H1 (cell line): ENCODE measurements at regions not wholly inside any gene's neighbourhood (a gene's known extent, or its start where the extent isn't known, plus 50 kb on each side); places are given as distances from the start of the nearest gene placed in this dataset.

ENCODE experiments used
- CTCF ChIA-PET: fragments of 300-600 bp; sonication (Branson Sonifier 250); formaldehyde crosslinking; loops from one replicate; lab custom pipeline; 2021; ENCODE audit not compliant: partially characterized antibody; lab: Charles Lee
- POLR2A ChIA-PET: fragments of 300-600 bp; sonication (Branson Sonifier 250); formaldehyde crosslinking; loops from one replicate; lab custom pipeline; 2021; ENCODE audit warnings: inconsistent platforms; ENCODE audit not compliant: partially characterized antibody; lab: Charles Lee
- DNase-seq, 2 experiments: peaks; one replicate each; pipeline versions ENCODE4 v3.0.0 to v3.0.0-alpha.2; 2010 to 2022; ENCODE audit warnings: low spot score in 2 of 2, low read depth in 1 of 2, mixed read lengths in 1 of 2
- FAIRE-seq: peaks from 2 replicates; lab custom pipeline; 2011; peaks lifted over from hg19 to GRCh38; lab: Jason Lieb, UNC
- H2AFZ ChIP-seq: 2 replicates; pipeline ENCODE4 v1.8.1; 2012; ENCODE audit warnings: low read length, inconsistent platforms
- H2AK5ac ChIP-seq: 2 replicates; pipeline ENCODE4 v1.6.1; 2013; ENCODE audit warnings: low read depth, low read length
- H2BK120ac ChIP-seq: replicated peaks from 2 replicates; pipeline ENCODE3; 2013; ENCODE audit warnings: low read depth, low read length, inconsistent platforms
- H2BK12ac ChIP-seq: 2 replicates; pipeline ENCODE4 v1.6.1; 2013; ENCODE audit warnings: low read depth, low read length
- H2BK15ac ChIP-seq: 2 replicates; pipeline ENCODE4 v1.6.1; 2013; ENCODE audit warnings: low read length
- H2BK20ac ChIP-seq: 2 replicates; pipeline ENCODE4 v1.6.1; 2013; ENCODE audit warnings: low read length
- H2BK5ac ChIP-seq: 2 replicates; pipeline ENCODE4 v1.6.1; 2013; ENCODE audit warnings: low read depth, low read length
- H3K14ac ChIP-seq: 2 replicates; pipeline ENCODE4 v1.6.1; 2013; ENCODE audit warnings: inconsistent platforms; ENCODE audit not compliant: insufficient read length
- H3K18ac ChIP-seq: 2 replicates; pipeline ENCODE4 v1.6.1; 2013; ENCODE audit warnings: low read length; ENCODE audit errors: extremely low read depth
- H3K23ac ChIP-seq: 2 replicates; pipeline ENCODE4 v1.6.1; 2013; ENCODE audit warnings: inconsistent platforms; ENCODE audit not compliant: insufficient read length
- H3K23me2 ChIP-seq: 2 replicates; pipeline ENCODE4 v1.6.1; 2013; ENCODE audit warnings: low read depth, low read length
- H3K27ac ChIP-seq: 2 replicates; pipeline ENCODE4 v1.6.1; 2011; ENCODE audit warnings: low read depth, low read length, inconsistent platforms
- H3K27me3 ChIP-seq, 4 experiments: replicated peaks in 1 of 4; 1 replicate in 1 of 4; 2 replicates in 3 of 4; pipeline versions ENCODE4 v1.6.1 to v1.8.1; 2011 to 2013; ENCODE audit warnings: low read length in 3 of 4, mild to moderate bottlenecking in 3 of 4, inconsistent platforms in 2 of 4, mixed read lengths in 2 of 4, moderate library complexity in 1 of 4; ENCODE audit not compliant: control insufficient read depth in 3 of 4, insufficient read depth in 3 of 4; ENCODE audit errors: extremely low read depth in 1 of 4
- H3K36me3 ChIP-seq, 4 experiments: 2 replicates each; pipeline versions ENCODE4 v1.6.1 to v1.8.1; 2011 to 2013; ENCODE audit warnings: mild to moderate bottlenecking in 4 of 4, low read length in 3 of 4, moderate library complexity in 2 of 4, control low read depth in 1 of 4, inconsistent platforms in 1 of 4; ENCODE audit not compliant: insufficient read depth in 4 of 4, control insufficient read depth in 2 of 4
- H3K4ac ChIP-seq: replicated peaks from 2 replicates; pipeline ENCODE3; 2013; ENCODE audit warnings: low read length, low read depth, mixed read lengths, inconsistent platforms; ENCODE audit not compliant: insufficient read length
- H3K4me1 ChIP-seq, 4 experiments: replicated peaks in 1 of 4; 1 replicate in 1 of 4; 2 replicates in 3 of 4; pipeline versions ENCODE4 v1.6.1 to v1.8.1; 2011 to 2013; ENCODE audit warnings: low read length in 3 of 4, inconsistent platforms in 2 of 4, mixed read lengths in 1 of 4; ENCODE audit not compliant: insufficient read depth in 4 of 4, control insufficient read depth in 3 of 4
- H3K4me2 ChIP-seq, 2 experiments: 2 replicates each; pipeline versions ENCODE4 v1.6.1 to v1.8.1; 2011 to 2013; ENCODE audit warnings: low read depth in 2 of 2, low read length in 2 of 2, control low read depth in 1 of 2, inconsistent platforms in 1 of 2, mild to moderate bottlenecking in 1 of 2; ENCODE audit not compliant: insufficient read depth in 1 of 2
- H3K4me3 ChIP-seq, 4 experiments: fragments of 200-600, 300-600 bp in 1 of 4; sonication (generic), shearing (Covaris generic), sonication (Bioruptor Twin) in 1 of 4; 2 replicates each; pipeline versions ENCODE4 v1.5.1 to v1.8.1; 2011 to 2016; ENCODE audit warnings: low read length in 4 of 4, low read depth in 3 of 4, control low read depth in 2 of 4, inconsistent platforms in 2 of 4, mild to moderate bottlenecking in 2 of 4, mixed read lengths in 1 of 4, moderate library complexity in 1 of 4; ENCODE audit not compliant: insufficient read depth in 2 of 4; ENCODE audit errors: extremely low read depth in 1 of 4
- H3K56ac ChIP-seq: replicated peaks from 2 replicates; pipeline ENCODE3; 2013; ENCODE audit warnings: low read depth, mild to moderate bottlenecking, mixed read lengths, low read length, inconsistent platforms; ENCODE audit not compliant: insufficient read length
- H3K79me1 ChIP-seq: 2 replicates; pipeline ENCODE4 v1.6.1; 2013; ENCODE audit warnings: low read depth, low read length, control low read depth
- H3K79me2 ChIP-seq, 2 experiments: 2 replicates each; pipeline versions ENCODE4 v1.6.1 to v1.8.1; 2012 to 2013; ENCODE audit warnings: low read length in 2 of 2, mild to moderate bottlenecking in 2 of 2, inconsistent platforms in 1 of 2; ENCODE audit not compliant: insufficient read depth in 2 of 2, control insufficient read depth in 1 of 2
- H3K9ac ChIP-seq, 4 experiments: replicated peaks in 1 of 4; 1 replicate in 1 of 4; 2 replicates in 3 of 4; pipeline versions ENCODE4 v1.6.1 to v1.8.1; 2011 to 2013; ENCODE audit warnings: low read depth in 3 of 4, low read length in 3 of 4, control low read depth in 2 of 4, mild to moderate bottlenecking in 2 of 4, moderate library complexity in 2 of 4, inconsistent platforms in 1 of 4; ENCODE audit errors: extremely low read depth in 1 of 4
- H3K9me3 ChIP-seq, 2 experiments: 2 replicates each; pipeline versions ENCODE4 v1.6.1 to v1.8.1; 2012 to 2013; ENCODE audit warnings: mild to moderate bottlenecking in 2 of 2, moderate library complexity in 2 of 2, control low read depth in 1 of 2, inconsistent platforms in 1 of 2, low read depth in 1 of 2, low read length in 1 of 2, mixed read lengths in 1 of 2; ENCODE audit not compliant: insufficient read depth in 2 of 2
- H4K20me1 ChIP-seq, 2 experiments: replicated peaks in 1 of 2; 2 replicates each; pipeline versions ENCODE3 to v1.8.1; 2011 to 2013; ENCODE audit warnings: inconsistent platforms in 2 of 2, low read length in 2 of 2, mild to moderate bottlenecking in 1 of 2; ENCODE audit not compliant: insufficient read depth in 2 of 2, control insufficient read depth in 1 of 2
- H4K5ac ChIP-seq: 2 replicates; pipeline ENCODE4 v1.6.1; 2013; ENCODE audit warnings: low read length, low read depth, mixed read lengths, inconsistent platforms; ENCODE audit not compliant: insufficient read length
- H4K8ac ChIP-seq: 2 replicates; pipeline ENCODE4 v1.8.0; 2013; ENCODE audit warnings: mild to moderate bottlenecking, moderate library complexity, low read length, inconsistent platforms; ENCODE audit not compliant: insufficient read depth; ENCODE audit errors: extremely low read depth
- H4K91ac ChIP-seq: replicated peaks from 2 replicates; pipeline ENCODE3; 2013; ENCODE audit warnings: low read length, mixed read lengths, inconsistent platforms; ENCODE audit not compliant: insufficient read length
- PHF8 ChIP-seq: fragments of 200-600 bp; sonication (generic); conservative IDR thresholded peaks from 2 replicates; pipeline ENCODE4 v1.7.1; 2012; ENCODE audit warnings: low read depth, mild to moderate bottlenecking, inconsistent platforms, low read length, moderate library complexity
- SP1 ChIP-seq: IDR thresholded peaks from 2 replicates; pipeline ENCODE4 v1.6.1; 2011; ENCODE audit warnings: low read depth, low read length
- WGBS, 2 experiments: shearing (Covaris generic) in 1 of 2; methylation state at CpG; one replicate each; pipeline versions ENCODE4 v1.1.6 to v1.1.7; 2013 to 2015; ENCODE audit warnings: low lambda C conversion rate in 2 of 2, mixed read lengths in 2 of 2, inconsistent platforms in 1 of 2, low coverage in 1 of 2, missing lambda C conversion rate in 1 of 2; ENCODE audit not compliant: insufficient replicate concordance in 2 of 2, insufficient coverage in 1 of 2, insufficient read length in 1 of 2; ENCODE audit errors: extremely low coverage in 1 of 2, missing lambda C conversion rate in 1 of 2; 5-methylcytosine and 5-hydroxymethylcytosine counted together
- TF ChIP-seq, protein P1 (sequence below): IDR thresholded peaks from 2 replicates; pipeline ENCODE4 v1.6.1; 2012; ENCODE audit warnings: inconsistent platforms

DNA sequence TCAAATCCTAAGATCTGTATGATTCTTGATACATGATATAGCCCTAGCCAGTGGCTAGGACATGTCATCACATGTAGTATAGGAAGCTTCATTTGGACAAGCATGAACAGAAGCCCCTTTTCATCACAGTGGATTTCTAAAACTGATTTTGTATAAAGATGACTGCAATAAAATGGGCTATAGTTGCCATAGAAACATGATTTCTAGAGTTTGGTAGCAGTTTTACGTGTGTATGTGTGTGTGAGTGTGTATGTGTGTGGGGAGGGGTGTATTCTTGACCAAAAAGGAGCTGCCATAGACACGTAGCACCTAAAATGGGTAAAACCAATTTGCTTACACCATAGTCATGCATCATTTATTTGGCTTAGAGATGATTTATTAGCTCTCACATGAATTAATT lies 200.5 kb upstream of the CNR1 start:
- H3K56ac ChIP-seq, result no peak overlapping the region
- 89% methylated on average over 2 of the region's 2 CpGs; no CpG with 5 or more reads in 1 of the 2 experiments for WGBS, 2 experiments

More for the DNA sequence above, 200.5 kb upstream of the CNR1 start:
- Histone ChIP-seq H3K4me3 (no peak overlapping the region), H3K14ac (no peak overlapping the region), H2BK120ac (no peak overlapping the region), H4K91ac (no peak overlapping the region), H3K23me2 (no peaks in the 10 kb centered on the region), H2AK5ac (no peak overlapping the region), H2BK5ac (no peak overlapping the region), H3K27me3 (no peaks in the 10 kb centered on the region), H3K9ac (no peak overlapping the region), H3K23ac (no peak overlapping the region), H4K20me1 (no peaks in the 10 kb centered on the region), H3K36me3 (no peaks in the 10 kb centered on the region), H3K27ac (no peak overlapping the region), H3K4me2 (no peak overlapping the region), H4K5ac (no peak overlapping the region), H3K79me1 (no peaks in the 10 kb centered on the region)
- FAIRE-seq, result no peak
- CTCF ChIA-PET, result interaction anchor here (2.0 kb wide), 1 partner anchor 8 kb away, joined by 5 read pairs; no protein-coding TSS in a partner anchor
- TF ChIP-seq, protein P1, sequence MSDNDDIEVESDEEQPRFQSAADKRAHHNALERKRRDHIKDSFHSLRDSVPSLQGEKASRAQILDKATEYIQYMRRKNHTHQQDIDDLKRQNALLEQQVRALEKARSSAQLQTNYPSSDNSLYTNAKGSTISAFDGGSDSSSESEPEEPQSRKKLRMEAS, result no peak
- no peak for TF ChIP-seq SP1
- TF ChIP-seq PHF8, result no peak
- TF ChIP-seq, all 59 proteins: peak for 0
- no peak overlapping the region for H2BK12ac ChIP-seq
- H3K79me2 ChIP-seq, result no peaks in the 10 kb centered on the region
- H2AFZ ChIP-seq, result no peak overlapping the region
- no peak overlapping the region for H2BK20ac ChIP-seq
- no peak for DNase-seq
- H2BK15ac ChIP-seq, result no peak overlapping the region
- H3K4me1 ChIP-seq, result no peaks in the 10 kb centered on the region
- H3K18ac ChIP-seq, result no peak overlapping the region
- no peak overlapping the region for H4K8ac ChIP-seq
- no peaks in the 10 kb centered on the region for H3K9me3 ChIP-seq
- POLR2A ChIA-PET, result no interaction called here
- no peak overlapping the region for H3K4ac ChIP-seq
